ENCODE measurements at regions not wholly inside any gene's neighbourhood (a gene's known extent, or its start where the extent isn't known, plus 50 kb on each side); places are given as distances from the start of the nearest gene placed in this dataset.
"Not testable (repeated sequence)": the region's sequence is repeated elsewhere in the genome, so short reads cannot be mapped to it uniquely, and the experiment has no call there.

GRCh38 chr4:57338861-57339260, 228.7 kb upstream of the IGFBP7 start:
- H3K27me3 ChIP-seq (ENCODE audit: insufficient read depth, low read length); H3K4me1 ChIP-seq (ENCODE audit: insufficient read depth, low read length); H3K9me3 ChIP-seq (ENCODE audit: insufficient read depth, low read depth, low read length); H3K36me3 ChIP-seq (ENCODE audit: insufficient read depth, low read depth, low read length); H3K4me3 ChIP-seq (ENCODE audit: low read length); H3K27ac ChIP-seq (ENCODE audit: low read length); H3K9ac ChIP-seq (ENCODE audit: low read depth, low read length): not testable (repeated sequence)

- H3K9me3 ChIP-seq (ENCODE audit: insufficient read depth, low read depth, low read length): no peaks in the 10 kb centered on the region
- H3K27me3 ChIP-seq (ENCODE audit: insufficient read depth, low read length): no peaks in the 10 kb centered on the region
- no peaks in the 10 kb centered on the region for H3K36me3 ChIP-seq (ENCODE audit: insufficient read depth, low read depth, low read length)
- H3K4me3 ChIP-seq (ENCODE audit: low read length): no peak overlapping the region
- H3K27ac ChIP-seq (ENCODE audit: low read length): no peak overlapping the region
- no peaks in the 10 kb centered on the region for H3K4me1 ChIP-seq (ENCODE audit: insufficient read depth, low read length)
- no peak overlapping the region for H3K9ac ChIP-seq (ENCODE audit: low read depth, low read length)
Observed at GRCh38 chr4:57333684-57334083, 223.5 kb upstream of the IGFBP7 start.

DNA sequence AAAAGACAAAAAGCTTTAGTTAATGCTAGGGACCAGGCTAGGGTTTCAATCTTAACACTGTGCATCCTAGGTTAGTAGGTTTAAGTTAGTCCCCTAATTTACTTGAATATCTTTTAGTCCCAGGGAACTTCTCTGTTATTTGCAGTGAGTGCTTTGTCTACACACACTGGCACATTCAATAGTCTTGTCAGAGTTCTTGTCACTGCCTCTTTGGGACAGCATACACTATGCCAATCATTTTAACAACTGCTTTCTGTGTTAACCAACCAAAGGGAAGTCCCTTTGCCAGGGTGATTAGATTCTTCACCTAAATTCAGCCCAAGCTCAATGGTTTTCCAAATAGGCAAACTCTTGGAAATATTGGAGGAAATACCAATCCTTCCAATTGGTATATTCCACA, 221.8 kb upstream of the IGFBP7 start:
- no peaks in the 10 kb centered on the region for H3K27me3 ChIP-seq (ENCODE audit: insufficient read depth, low read length)
- no peaks in the 10 kb centered on the region for H3K9me3 ChIP-seq (ENCODE audit: insufficient read depth, low read depth, low read length)
- H3K36me3 ChIP-seq (ENCODE audit: insufficient read depth, low read depth, low read length): no peaks in the 10 kb centered on the region
- no peak overlapping the region for H3K27ac ChIP-seq (ENCODE audit: low read length)
- H3K4me1 ChIP-seq (ENCODE audit: insufficient read depth, low read length): no peaks in the 10 kb centered on the region; the same call in 1 of the 2 replicates
- no peak overlapping the region for H3K9ac ChIP-seq (ENCODE audit: low read depth, low read length)
- no peak overlapping the region for H3K4me3 ChIP-seq (ENCODE audit: low read length)

GRCh38 chr4:57329279-57329678, 219.1 kb upstream of the IGFBP7 start:
- H3K4me1 ChIP-seq (ENCODE audit: insufficient read depth, low read length): no peaks in the 10 kb centered on the region; the same call in 1 of the 2 replicates
- no peaks in the 10 kb centered on the region for H3K36me3 ChIP-seq (ENCODE audit: insufficient read depth, low read depth, low read length)
- H3K4me3 ChIP-seq (ENCODE audit: low read length): no peak overlapping the region
- no peak overlapping the region for H3K9ac ChIP-seq (ENCODE audit: low read depth, low read length)
- no peaks in the 10 kb centered on the region for H3K9me3 ChIP-seq (ENCODE audit: insufficient read depth, low read depth, low read length)
- H3K27me3 ChIP-seq (ENCODE audit: insufficient read depth, low read length): no peaks in the 10 kb centered on the region
- no peak overlapping the region for H3K27ac ChIP-seq (ENCODE audit: low read length)

- no peak overlapping the region for H3K4me3 ChIP-seq (ENCODE audit: low read length)
- H3K9me3 ChIP-seq (ENCODE audit: insufficient read depth, low read depth, low read length): no peaks in the 10 kb centered on the region
- no peaks in the 10 kb centered on the region for H3K36me3 ChIP-seq (ENCODE audit: insufficient read depth, low read depth, low read length)
- no peaks in the 10 kb centered on the region for H3K27me3 ChIP-seq (ENCODE audit: insufficient read depth, low read length)
- no peak overlapping the region for H3K9ac ChIP-seq (ENCODE audit: low read depth, low read length)
- H3K27ac ChIP-seq (ENCODE audit: low read length): no peak overlapping the region
- no peaks in the 10 kb centered on the region; the same call in 1 of the 2 replicates for H3K4me1 ChIP-seq (ENCODE audit: insufficient read depth, low read length)
Observed at GRCh38 chr4:57324673-57325307, 214.6 kb upstream of the IGFBP7 start.

- Histone ChIP-seq H3K4me3 (ENCODE audit: low read length) (no peak overlapping the region), H3K9me3 (ENCODE audit: insufficient read depth, low read depth, low read length) (no peaks in the 10 kb centered on the region), H3K4me1 (ENCODE audit: insufficient read depth, low read length) (no peaks in the 10 kb centered on the region), H3K27me3 (ENCODE audit: insufficient read depth, low read length) (no peaks in the 10 kb centered on the region), H3K9ac (ENCODE audit: low read depth, low read length) (no peak overlapping the region), H3K27ac (ENCODE audit: low read length) (no peak overlapping the region), H3K36me3 (ENCODE audit: insufficient read depth, low read depth, low read length) (no peaks in the 10 kb centered on the region)
Observed at GRCh38 chr4:57320849-57321248, 210.7 kb upstream of the IGFBP7 start.

DNA sequence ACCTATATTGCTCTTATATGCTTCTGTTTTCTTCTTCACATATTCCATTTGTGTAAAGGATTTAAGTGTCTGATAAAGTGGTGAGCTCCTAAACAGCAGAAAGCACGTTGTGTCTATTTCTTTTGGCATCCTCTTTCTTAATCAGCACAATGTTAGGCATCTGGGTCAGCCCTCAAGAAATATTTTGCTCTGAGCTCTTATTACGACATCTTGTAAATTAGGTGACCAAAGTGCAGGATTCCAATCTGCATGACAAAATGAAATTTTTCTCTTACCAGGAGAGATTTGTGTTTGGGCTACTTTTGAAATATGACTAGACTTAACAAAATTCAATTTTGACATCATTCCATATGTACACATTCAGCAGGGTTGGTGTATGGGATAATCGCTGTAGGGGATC, 210.0 kb upstream of the IGFBP7 start:
- no peaks in the 10 kb centered on the region for H3K4me1 ChIP-seq (ENCODE audit: insufficient read depth, low read length)
- H3K9ac ChIP-seq (ENCODE audit: low read depth, low read length): no peak overlapping the region
- no peak overlapping the region for H3K4me3 ChIP-seq (ENCODE audit: low read length)
- no peak overlapping the region for H3K27ac ChIP-seq (ENCODE audit: low read length)
- no peaks in the 10 kb centered on the region for H3K9me3 ChIP-seq (ENCODE audit: insufficient read depth, low read depth, low read length)
- H3K36me3 ChIP-seq (ENCODE audit: insufficient read depth, low read depth, low read length): no peaks in the 10 kb centered on the region
- H3K27me3 ChIP-seq (ENCODE audit: insufficient read depth, low read length): no peaks in the 10 kb centered on the region

GRCh38 chr4:57318703-57319102, 208.5 kb upstream of the IGFBP7 start:
- Histone ChIP-seq H3K4me1 (ENCODE audit: insufficient read depth, low read length) (no peaks in the 10 kb centered on the region), H3K9ac (ENCODE audit: low read depth, low read length) (no peak overlapping the region), H3K27ac (ENCODE audit: low read length) (no peak overlapping the region), H3K9me3 (ENCODE audit: insufficient read depth, low read depth, low read length) (no peaks in the 10 kb centered on the region), H3K36me3 (ENCODE audit: insufficient read depth, low read depth, low read length) (no peaks in the 10 kb centered on the region), H3K4me3 (ENCODE audit: low read length) (no peak overlapping the region), H3K27me3 (ENCODE audit: insufficient read depth, low read length) (no peaks in the 10 kb centered on the region)

DNA sequence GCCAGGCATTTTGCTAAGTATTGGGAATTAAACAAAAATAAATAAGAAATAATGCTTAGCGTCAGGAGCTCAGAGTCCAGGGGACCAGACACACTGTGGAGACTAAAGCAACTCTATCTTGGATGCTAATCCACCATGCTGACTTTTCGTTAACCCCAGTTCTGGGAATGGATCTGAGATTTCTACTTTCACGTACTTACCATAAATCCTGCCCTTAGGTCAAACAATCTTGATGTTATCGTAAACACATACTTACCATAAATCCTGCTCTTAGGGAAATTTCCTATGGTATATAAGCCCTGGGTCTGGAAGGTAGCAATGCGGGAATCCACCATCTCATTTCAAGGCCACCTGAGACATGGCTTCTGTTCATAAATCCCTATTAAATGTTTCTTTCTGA, 204.5 kb upstream of the IGFBP7 start:
- Histone ChIP-seq H3K36me3 (ENCODE audit: insufficient read depth, low read depth, low read length) (no peaks in the 10 kb centered on the region), H3K27ac (ENCODE audit: low read length) (no peak overlapping the region), H3K27me3 (ENCODE audit: insufficient read depth, low read length) (no peaks in the 10 kb centered on the region), H3K9ac (ENCODE audit: low read depth, low read length) (no peak overlapping the region), H3K9me3 (ENCODE audit: insufficient read depth, low read depth, low read length) (no peaks in the 10 kb centered on the region), H3K4me1 (ENCODE audit: insufficient read depth, low read length) (0 out of 2 replicates have a peak, but pooled peaks cover 4% of the 10 kb centered on the region), H3K4me3 (ENCODE audit: low read length) (no peak overlapping the region)

DNA sequence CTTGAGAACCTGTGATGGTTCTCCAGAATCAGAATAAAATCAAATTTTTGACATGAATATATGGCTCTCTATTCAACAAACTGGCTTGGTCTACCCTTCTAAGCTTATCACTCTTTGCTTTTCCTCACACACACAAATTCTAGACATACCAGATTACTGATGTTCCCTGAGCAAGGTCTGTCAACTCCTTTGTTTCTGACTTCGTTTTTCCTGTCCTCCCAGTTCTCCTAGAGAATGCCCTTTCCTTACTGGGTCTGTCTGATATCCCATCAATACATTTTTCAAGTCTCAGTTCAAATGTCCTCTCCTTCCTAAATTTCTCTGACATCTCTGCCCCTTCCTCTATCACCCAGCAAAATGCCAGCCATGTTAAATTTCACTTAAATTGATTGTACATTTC, 202.1 kb upstream of the IGFBP7 start:
- H3K9me3 ChIP-seq (ENCODE audit: insufficient read depth, low read depth, low read length): no peaks in the 10 kb centered on the region
- H3K27ac ChIP-seq (ENCODE audit: low read length): no peak overlapping the region
- no peaks in the 10 kb centered on the region for H3K36me3 ChIP-seq (ENCODE audit: insufficient read depth, low read depth, low read length)
- no peaks in the 10 kb centered on the region for H3K27me3 ChIP-seq (ENCODE audit: insufficient read depth, low read length)
- no peak overlapping the region for H3K9ac ChIP-seq (ENCODE audit: low read depth, low read length)
- H3K4me3 ChIP-seq (ENCODE audit: low read length): no peak overlapping the region
- H3K4me1 ChIP-seq (ENCODE audit: insufficient read depth, low read length): 0 out of 2 replicates have a peak, but pooled peaks cover 4% of the 10 kb centered on the region

DNA sequence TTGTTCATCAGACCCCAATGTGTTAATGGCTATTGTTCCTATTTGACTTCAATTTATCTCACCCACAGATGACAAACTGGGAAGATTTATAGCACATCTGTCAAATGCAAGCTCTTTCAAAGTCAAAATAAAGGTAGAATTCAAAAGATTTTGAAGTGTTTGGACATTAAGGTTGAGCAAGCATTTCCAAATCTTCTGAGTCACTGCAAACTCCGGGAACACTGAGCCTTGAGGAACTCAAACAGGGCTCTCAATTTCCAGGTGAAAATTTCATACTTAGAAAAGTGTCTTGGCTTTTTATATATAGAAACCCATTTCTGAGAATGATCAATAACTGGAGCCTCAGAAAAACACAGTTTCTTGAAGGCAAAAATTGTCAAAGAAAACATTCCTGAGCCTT, 199.5 kb upstream of the IGFBP7 start:
- H3K27ac ChIP-seq (ENCODE audit: low read length): no peak overlapping the region
- no peaks in the 10 kb centered on the region for H3K9me3 ChIP-seq (ENCODE audit: insufficient read depth, low read depth, low read length)
- H3K36me3 ChIP-seq (ENCODE audit: insufficient read depth, low read depth, low read length): no peaks in the 10 kb centered on the region
- H3K27me3 ChIP-seq (ENCODE audit: insufficient read depth, low read length): no peaks in the 10 kb centered on the region
- H3K4me3 ChIP-seq (ENCODE audit: low read length): no peak overlapping the region
- H3K4me1 ChIP-seq (ENCODE audit: insufficient read depth, low read length): 0 out of 2 replicates have a peak, but pooled peaks cover 4% of the 10 kb centered on the region
- no peak overlapping the region for H3K9ac ChIP-seq (ENCODE audit: low read depth, low read length)

- H3K27me3 ChIP-seq (ENCODE audit: insufficient read depth, low read length): no peaks in the 10 kb centered on the region
- no peaks in the 10 kb centered on the region for H3K36me3 ChIP-seq (ENCODE audit: insufficient read depth, low read depth, low read length)
- no peak overlapping the region for H3K9ac ChIP-seq (ENCODE audit: low read depth, low read length)
- H3K4me3 ChIP-seq (ENCODE audit: low read length): no peak overlapping the region
- H3K9me3 ChIP-seq (ENCODE audit: insufficient read depth, low read depth, low read length): no peaks in the 10 kb centered on the region
- H3K4me1 ChIP-seq (ENCODE audit: insufficient read depth, low read length): 0 out of 2 replicates have a peak, but pooled peaks cover 3% of the 10 kb centered on the region
- no peak overlapping the region for H3K27ac ChIP-seq (ENCODE audit: low read length)
Observed at GRCh38 chr4:57308301-57308700, 198.1 kb upstream of the IGFBP7 start.
